ENCODE measurements at regions not wholly inside any gene's neighbourhood (a gene's known extent, or its start where the extent isn't known, plus 50 kb on each side); places are given as distances from the start of the nearest gene placed in this dataset.

DNA sequence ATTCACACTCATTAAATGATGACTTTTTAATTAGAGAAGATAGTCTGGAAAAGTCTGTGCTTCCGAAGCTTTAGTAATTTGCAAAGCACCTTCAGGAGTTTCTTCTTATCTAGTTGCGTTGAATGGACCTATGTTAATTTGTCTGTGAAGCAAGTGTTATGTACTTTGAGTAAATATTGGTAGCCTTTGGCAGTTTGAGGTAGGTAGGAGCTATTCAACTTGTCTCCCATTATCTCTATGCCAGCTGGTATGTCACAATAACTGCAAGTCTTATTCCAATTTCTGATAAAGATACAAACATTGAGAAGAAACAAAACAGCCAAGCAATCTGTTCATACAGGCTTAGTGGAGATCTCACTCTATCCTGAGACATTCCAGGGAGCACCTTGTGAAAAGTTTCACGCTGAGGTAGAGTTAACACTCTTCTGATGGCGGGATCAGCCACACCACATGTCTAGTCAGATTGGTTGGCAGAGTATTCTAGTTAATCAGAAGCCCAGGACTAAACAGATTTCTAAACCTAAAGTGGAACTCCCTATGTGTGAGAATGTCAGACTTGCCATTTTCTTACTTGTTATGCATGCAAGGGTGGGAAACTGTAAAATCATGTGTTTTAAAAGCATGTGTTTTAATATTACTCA, 219.8 kb upstream of the MANEA start:
- no peak for DNase-seq (ENCODE audit: low read depth)

- no peak for DNase-seq (ENCODE audit: low read depth)
These were observed 213.2 kb upstream of the MANEA start for GRCh38 chr6:95364016-95364604.

GRCh38 chr6:95365454-95365853, 211.9 kb upstream of the MANEA start:
- DNase-seq (ENCODE audit: low read depth), result no peak

DNA sequence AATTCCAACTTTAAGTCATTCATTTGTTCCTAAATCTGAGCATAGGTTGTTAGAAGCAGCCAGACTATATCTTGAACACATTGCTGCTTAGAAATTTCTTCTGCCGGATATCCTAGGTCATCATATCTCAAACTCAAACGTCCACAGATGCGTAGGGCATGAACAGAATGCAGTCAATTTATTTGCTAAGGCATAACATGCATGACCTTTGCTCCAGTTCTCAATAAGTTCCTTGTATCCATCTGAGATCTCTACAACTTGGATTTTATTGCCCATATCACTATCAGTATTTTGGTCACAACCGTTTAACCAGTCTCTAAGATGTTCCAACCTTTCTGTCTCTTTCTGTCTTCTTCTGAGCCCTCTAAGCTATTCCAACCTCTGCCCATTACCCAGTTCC, 210.9 kb upstream of the MANEA start:
- no peak for DNase-seq (ENCODE audit: low read depth)

- no peak for DNase-seq (ENCODE audit: low read depth)
These were observed 193.5 kb upstream of the MANEA start for GRCh38 chr6:95383878-95384277.

- no peak for DNase-seq (ENCODE audit: low read depth)
These were observed 192.3 kb upstream of the MANEA start for GRCh38 chr6:95384988-95385387.

- DNase-seq (ENCODE audit: low read depth), result no peak
These were observed 189.5 kb upstream of the MANEA start for GRCh38 chr6:95387845-95388244.

DNA sequence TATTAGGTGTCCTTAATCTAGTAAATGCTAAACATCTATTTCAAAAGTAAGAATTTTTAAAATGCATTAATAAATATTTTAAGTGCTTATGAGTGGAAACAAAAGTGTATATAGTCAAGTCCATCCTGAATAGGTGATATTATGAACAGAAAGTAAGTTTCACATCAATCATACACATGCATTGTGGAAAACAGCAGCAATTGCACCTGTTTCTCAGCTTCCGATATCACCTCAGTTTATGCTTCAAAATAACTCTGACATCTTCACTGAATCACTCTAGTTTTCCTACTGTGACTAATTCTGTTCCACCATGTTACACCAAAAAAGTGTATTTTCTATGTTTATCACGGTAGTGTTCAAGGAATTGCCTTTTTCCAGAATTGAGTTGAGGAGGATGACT, 172.6 kb upstream of the MANEA start:
- DNase-seq (ENCODE audit: low read depth), result no peak

DNA sequence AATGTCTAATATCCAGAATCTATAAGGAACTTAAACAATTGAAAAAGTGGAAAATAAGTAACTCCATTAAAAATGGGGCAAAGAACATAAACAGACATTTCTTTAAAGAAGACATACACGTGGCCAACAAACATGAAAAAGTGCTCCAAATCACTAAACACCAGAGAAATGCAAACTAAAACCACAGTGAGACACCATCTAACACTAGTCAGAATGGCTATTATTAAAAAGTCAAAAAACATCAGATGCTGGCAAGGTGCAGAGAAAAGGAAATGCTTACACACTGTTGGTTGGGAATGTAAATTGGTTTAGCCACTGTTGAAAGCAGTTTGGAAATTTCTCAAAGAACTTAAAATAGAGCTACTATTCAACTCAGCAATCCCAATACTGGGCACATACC, 169.2 kb upstream of the MANEA start:
- DNase-seq (ENCODE audit: low read depth), result no peak

DNA sequence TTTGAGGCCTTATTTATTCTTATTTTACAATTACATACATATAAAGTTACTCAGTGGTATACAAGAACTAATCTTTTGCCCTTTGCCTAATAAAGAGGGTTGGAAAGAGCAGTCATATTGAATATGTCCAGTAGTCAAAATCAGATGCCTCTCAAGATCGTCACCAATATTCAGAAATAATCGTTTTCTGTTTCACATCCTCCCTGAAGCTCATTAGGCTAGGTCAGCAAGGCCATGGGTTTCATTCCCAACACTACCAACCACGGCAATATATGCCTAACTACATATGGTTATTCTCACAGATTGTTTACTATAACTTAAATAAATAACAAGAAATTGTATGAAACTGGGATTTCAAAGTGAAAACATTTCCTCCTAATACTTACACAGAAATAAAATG, 167.2 kb upstream of the MANEA start:
- no peak for DNase-seq (ENCODE audit: low read depth)

GRCh38 chr6:95413789-95414188, 163.5 kb upstream of the MANEA start:
- no peak for DNase-seq (ENCODE audit: low read depth)

DNA sequence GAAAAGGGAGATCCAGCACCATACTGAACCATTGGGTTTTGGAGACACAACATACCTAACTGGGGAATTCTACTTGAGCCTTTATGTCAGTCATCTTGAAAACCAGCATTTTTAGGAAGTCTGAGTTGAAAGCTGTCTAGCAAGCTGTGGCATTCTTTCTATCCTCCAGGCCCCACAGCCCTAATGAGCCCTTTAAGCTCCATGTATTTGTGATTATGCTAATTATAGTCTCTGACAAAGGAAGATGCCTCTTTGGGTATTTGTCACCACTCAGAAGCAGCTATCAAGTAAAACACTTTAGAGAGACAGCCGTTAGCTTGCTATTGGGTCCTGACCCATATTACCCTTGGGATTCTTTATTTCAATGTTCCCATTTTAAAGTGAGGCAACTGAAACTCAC, 159.5 kb upstream of the MANEA start:
- DNase-seq (ENCODE audit: low read depth), result no peak

DNA sequence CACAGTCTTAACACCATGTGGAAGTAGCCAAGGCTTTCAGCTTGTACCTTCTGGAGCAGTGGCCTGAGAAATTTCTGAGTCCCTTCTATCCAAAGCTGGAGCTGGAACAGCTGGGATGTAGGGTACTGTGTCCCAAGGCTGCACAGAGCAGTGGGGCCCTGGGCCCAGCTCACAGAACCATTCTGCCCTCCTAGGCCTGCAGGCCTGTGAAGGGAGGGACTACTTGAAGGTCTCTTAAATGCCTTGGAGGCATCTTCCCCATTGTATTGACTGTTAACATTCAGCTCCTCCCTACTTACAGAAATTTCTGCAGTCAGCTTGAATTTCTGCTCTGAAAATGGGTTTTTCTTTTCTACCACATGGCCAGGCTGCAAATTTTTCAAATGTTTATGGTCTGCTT, 156.5 kb upstream of the MANEA start:
- DNase-seq (ENCODE audit: low read depth), result no peak

- DNase-seq (ENCODE audit: low read depth), result no peak
These were observed 154.0 kb upstream of the MANEA start for GRCh38 chr6:95423331-95423730.

DNA sequence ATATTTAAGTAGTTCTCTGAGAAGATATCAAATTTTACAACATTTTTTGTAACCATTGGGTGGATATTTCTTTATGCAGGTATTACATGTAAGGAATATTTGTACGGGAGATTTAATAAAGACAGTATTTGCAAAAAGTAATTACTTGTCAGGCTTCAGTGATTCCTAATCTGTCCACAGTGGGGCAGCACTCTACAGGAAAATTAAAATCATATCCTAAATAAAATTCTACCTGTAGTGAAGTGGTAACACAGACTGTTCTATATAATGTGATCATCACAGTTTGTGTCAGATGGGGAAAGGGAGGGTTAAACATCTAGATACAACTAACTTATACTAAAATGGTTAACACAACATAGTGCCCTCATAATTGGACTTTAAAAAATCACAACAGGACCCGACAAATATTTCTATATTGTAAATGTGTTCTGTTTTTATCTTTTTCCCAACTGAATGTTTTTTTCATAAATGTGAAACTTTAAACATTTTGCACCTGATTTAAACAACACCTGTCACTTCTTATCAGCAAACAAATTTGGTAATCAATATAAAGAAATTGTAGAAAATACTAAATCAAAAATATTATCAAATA, 145.6 kb upstream of the MANEA start:
- peak; percentile 3 for DNase-seq (ENCODE audit: low read depth)

GRCh38 chr6:95439741-95440140, 137.6 kb upstream of the MANEA start:
- DNase-seq (ENCODE audit: low read depth), result no peak

DNA sequence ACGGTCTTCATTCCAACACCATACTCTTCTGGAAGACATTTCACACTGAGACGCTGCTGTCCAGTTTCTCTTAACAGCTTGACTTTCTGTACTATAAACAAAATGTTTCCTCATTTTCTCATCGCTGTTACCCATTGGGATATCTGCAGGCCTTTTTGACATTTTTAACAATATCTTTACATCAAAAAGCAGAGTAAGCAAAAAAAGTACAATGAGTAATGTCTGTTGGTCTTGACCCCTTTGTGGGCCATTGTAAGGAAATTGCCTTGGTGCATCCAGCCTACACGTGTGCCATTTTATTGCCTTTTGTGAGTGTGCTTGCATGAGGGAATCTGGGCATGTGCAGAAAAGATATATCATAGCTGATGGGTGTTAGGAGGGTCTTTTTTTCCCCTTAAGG, 129.1 kb upstream of the MANEA start:
- DNase-seq (ENCODE audit: low read depth), result no peak

DNA sequence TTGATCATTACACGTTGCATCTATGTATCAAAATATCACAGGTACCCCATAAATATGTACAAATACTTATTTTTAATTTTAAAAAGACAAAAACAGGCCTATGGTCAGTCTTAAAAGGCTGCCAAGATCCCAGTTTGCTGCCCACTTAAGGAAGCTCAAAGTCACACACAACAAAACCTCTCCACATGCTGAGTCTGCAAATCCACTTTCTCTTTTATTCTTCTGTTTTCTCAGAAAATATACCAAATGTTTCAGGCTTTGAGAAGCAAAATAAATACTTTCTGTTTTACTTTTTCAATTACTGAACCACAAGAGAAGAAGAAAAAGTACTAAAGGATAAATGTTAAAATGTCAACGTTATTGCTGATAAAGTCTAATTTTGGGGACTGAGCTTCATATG, 107.8 kb upstream of the MANEA start:
- no peak for DNase-seq (ENCODE audit: low read depth)

DNA sequence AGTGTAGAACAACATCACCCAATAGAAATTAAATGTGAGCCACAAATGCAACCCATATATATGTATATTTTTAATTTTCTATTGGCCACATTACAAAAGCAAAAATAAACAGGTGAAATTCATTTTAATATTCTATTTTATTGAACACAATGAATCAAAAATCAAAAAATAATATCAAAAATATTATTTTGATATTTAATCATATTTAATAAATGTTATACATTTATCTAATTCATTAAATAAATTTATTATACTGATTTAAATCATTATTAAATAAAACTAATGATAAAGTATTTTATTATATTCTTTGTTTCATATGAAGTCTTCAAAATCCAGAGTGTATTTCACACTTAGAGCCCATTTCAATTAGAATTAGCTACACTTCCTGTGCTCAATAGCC, 98.4 kb upstream of the MANEA start:
- DNase-seq (ENCODE audit: low read depth), result no peak

GRCh38 chr6:95487817-95488216, 89.5 kb upstream of the MANEA start:
- no peak for DNase-seq (ENCODE audit: low read depth)

DNA sequence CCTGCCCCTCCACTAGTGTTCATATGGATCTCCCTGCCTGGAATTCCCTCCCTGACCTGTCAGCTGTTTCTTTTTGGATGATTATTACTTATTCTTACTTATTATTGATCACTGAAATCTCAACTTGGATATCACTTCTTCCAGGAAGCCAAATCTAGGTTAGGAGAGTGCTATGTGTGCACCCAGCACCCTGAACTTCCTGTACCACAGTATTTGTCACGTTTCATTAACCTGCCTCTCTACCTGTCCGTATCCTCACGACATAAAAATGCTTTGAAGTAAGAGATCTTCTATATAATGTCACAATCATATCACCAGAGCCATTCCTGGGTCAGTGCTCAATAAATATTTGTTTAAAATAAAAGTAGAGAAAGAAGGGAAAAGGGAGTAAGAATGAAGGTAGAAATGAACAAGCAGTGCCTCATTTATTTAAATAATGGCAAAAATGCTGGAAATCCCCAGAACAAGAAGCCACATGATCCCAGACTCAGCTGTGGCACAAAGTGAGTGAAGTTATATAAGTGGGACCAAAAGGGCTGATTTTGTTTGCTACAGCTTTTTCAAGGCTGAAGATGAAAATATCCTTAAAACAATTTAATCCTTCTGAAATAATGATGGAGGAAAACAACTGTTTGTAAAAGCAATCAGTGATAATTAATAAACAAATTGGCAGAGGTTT, 88.0 kb upstream of the MANEA start:
- no peak for DNase-seq (ENCODE audit: low read depth)

DNA sequence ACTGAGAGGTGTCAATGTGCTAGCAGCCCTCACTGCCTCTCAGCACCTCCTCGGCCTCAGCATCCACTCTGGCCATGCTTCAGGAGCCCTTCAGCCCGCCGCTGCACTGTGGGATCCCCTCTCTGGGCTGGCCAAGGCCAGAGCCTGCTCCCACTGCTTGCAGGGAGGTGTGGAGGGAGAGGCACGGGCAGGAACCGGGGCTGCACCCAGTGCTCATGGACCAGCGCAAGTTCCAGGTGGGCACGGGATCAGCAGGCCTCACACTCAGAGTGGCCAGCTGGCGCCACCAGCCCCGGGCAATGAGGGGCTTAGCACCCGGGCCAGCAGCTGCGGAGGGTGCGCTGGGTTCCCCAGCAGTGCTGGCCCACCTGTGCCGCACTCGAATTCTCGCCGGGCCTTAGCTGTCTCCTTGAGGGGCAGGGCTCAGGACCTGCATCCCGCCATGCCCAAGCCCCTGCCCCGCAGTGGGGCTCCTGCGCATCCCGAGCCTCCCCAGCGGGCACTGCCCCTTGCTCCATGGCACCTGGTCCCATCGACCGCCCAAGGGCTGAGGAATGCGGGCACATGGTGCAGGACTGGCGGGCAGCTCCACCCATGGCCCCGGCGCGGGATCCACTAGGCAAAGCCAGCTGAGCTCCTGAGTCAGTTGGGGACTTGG, 80.4 kb upstream of the MANEA start:
- no peak for DNase-seq (ENCODE audit: low read depth)

Data from GM04504 (cell line).